ENCODE measurements at regions not wholly inside any gene's neighbourhood (a gene's known extent, or its start where the extent isn't known, plus 50 kb on each side); places are given as distances from the start of the nearest gene placed in this dataset.
A peak's percentile ranks its signal among the peaks of the same experiment; 100 is the strongest.
"Not testable (repeated sequence)": the region's sequence is repeated elsewhere in the genome, so short reads cannot be mapped to it uniquely, and the experiment has no call there.

DNA sequence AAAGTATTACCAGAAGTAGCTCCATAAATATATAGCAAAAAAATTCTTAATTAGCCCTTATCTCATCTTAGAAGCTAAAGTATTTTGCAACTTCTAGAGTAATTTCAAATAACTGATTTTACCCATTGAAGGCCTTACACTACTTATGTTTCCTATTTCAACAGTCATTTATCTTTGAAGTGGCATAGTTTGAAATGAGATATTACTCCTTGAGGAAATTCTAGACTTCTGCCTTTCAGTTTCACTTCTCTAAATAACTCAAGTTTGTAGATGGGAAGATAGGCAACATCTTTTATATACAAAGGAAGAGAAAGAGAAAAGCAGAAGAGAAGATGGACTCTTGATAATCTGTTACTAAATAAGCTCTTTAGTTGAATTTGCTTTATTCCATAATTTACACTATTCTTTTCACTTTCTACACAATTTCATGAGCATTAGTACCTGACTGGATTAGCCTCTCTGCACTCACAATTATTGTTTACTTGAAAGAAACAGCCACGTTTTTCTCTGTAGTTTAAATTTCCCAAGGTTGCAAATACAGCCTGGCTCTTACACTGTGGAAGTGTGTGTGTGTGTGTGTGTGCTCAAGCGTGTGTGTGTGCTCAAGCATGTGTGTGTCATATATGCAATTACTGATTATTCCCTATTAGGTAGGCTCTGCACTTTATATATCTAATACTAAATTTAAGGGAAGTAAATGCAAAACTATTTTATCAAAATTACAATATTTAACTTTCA, 60.6 kb upstream of the EMB start:
- no peak for DNase-seq

DNA sequence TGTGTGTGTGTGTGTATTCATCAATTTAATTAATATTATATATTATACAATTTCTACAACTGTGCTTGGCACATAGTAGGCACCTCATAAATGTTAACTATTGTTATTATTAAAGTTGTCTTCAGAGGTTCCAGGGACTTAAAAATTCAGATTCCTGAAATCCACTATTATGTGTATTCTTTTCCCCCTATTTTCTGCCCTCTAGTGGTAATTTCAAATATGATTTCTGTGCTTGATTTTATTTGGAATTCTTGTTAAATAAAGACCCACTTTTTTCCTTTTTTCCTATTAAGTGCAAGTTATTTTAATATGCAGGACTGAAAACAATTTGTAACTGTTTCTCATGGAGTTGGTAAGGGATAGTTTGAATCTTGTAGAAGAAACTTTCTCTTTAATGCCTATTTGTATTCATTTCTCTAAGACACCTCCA, 72.0 kb upstream of the EMB start:
- peak; percentile 0 for DNase-seq

DNA sequence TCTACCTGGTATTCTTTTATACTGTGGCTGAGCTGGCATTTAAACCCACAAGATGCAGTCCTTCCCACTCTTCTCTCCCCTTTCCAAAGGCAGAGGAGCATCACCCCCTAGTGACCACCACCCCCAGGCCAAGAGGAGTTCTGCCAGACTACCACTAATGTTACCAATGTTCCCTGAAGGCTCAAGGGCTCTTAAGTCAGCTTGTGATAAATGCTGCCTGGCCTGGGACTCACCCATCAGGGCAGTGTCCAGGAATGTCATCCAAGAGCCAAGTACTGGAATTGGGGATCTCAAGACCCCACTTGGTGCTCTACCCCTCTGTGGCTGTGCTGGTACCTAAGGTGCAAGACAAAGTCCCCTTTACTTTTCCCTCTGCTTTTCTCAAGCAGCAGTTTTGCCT, 80.0 kb upstream of the EMB start:
- DNase-seq, result not testable (repeated sequence)

DNA sequence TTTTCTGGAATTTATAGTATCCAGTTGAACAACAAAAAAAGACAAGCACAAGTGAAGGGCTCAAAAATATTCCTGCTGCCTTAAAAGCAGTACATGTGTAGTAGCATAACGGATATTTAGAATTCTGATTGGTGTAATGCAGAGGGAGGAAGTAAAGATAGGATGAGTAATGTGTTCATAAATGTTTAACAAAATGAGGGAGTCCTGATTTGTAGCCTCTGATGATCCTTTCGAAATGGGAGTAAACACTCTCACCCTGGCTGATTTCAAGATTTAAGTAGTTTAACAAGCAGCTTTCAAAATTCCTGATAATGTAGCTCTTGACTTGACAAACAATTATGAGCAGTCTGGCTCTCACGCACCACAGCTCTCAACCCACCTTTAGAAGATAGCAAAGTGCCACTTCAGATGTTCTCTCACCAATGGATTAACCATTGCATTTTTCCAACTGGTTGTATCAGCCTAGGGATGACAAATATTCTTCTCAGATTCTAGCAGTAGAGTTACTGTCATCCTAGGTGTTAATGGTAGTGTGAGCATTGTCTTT, 86.5 kb upstream of the EMB start:
- DNase-seq, result not testable (repeated sequence)

DNA sequence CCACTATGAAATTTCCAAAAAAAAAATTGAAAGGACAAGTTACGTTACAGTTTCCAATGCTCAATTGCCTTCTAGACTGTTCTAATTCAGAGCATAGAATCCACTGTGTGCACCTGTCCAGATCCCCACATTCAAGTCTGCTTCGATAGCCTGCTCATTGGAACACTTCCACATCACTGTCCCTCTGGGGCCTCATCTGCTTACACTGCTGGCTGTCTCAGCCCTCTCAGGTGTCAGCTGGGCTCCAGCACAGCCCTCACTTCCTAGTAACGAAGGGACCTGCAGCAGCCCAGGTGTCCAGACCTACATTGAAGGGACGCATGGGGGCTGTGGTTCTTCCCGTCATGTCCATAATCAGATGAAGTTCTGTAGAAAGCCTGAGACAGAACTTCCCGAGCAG, 94.3 kb upstream of the EMB start:
- DNase-seq, result no peak

DNA sequence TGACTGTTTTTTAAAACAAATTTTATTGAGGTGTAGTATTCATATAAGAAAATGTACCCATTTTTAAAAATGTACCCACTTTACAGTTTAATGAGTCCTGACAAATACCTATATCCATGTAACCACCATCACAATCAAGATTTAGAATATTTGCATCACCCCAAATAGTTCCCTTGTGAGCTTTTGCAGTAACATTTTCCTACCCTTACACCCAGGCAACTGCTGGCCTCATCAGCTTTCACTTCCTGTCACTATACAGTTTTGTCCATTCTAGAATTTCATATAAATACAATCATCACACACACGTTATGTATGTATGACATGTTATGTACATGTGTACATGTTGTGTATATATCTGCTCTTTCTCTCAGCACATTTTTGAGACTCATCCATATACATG, 96.4 kb upstream of the EMB start:
- not testable (repeated sequence) for DNase-seq

DNA sequence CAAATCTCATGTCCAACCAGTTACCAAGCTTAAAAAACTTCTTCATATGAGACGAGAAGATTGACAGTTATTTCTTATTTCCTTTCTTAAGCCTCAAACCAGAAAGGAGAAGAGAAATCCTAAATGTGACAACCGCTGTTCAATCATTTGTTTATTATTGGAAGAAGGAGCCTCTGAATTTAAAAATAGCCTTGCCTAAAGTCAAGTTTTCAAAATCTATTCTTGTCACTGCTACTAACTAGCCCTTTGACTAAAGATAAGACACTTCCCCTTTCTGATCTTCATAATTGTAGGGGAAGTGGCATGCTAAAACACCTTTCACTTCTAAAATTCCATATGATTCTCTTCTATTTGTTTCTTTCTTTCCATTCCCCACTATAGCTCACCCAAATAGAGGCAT, 106.2 kb upstream of the EMB start:
- DNase-seq, result no peak

DNA sequence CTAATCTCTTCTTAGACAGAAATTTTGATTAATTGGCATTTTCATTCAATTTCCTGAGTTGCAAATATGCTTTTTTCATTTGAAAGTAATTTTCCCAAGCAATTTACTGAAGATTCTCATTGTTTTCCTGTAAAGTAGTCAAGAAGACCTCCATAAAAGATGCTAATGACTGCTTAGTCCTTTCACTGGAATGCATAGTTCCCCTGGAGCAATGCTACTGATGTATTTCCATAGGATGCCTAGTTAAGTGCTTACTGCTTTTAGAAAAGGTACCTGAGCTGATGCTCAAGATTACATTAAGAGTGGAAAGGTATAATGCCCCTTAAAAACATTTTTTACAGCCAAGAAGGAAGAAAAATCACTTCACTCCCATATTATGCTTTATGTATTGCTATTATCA, 109.2 kb upstream of the EMB start:
- no peak for DNase-seq

DNA sequence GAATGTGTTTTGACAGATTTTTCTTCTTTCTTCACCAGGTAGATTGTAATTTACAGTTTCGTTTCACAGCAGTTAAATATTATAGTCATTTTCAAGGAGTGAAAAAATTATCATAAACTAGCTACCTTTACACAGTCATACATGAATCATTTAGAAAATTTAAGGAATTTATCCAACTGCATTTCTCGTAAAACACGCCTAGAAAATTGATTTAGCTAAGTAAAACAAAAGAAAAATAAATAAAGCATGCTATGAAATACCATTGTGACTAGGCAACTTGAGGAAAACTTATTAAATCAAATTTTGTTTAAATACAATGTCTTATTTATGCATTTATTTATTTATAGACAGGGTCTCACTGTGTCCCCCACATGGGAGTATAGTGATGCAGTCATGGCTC, 109.9 kb upstream of the EMB start:
- no peak for DNase-seq

DNA sequence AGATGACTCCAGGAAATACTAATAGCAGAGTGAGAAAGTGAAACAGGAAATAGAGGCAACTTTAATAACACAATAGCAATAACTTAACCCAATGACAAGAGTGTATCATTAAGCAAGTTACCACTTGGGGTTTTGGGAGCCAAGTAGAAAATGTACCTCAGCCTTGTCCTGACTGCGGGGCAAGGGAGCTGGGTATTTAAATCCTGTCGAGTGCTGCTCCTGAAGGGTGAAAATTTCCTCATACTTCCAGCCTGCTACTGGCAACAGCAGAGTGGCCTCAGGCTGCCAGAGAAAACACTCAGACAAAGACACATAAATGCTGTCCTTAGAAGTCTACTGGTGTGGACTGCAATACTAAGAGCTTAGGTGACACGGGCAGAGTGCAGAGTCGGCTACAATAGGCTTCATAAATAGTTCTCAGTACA, 112.5 kb upstream of the EMB start:
- DNase-seq, result no peak

DNA sequence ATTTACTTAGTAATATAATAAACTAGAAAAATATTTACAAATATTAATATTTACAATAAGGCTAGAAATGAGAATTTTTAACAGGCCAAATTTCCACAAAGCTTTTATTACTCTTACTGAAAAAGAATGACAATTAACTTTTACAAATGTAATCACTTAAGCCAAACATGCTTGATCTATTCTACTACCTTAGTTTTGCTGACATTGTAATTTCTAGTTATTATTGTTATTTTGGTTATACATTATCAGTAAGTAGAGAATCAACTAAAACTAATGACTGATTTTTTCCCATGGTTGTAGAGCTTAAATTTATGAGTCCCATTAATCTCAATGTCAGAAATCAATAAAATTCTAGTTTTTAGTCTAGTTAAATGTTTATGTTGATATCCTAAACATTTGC, 107.8 kb upstream of the PARP8 start:
- not testable (repeated sequence) for DNase-seq

DNA sequence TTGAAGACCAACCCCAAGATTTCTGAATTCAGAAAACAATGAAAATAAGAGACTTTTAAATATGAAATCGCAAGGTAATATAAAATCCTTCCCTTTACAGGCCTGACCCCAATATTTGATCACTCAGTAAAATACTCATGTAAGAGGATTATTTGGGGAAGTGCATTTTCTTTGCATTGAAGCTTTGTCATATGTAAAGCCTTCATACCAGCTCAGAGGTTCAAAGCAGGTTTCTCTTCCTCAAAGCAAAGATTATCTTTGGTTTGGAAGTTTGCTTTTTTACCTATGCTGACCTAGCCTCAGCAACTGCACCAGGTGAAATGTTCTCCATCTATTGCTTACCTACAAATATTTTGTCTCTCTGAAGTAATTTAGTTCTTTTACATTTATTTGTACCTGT, 106.5 kb upstream of the PARP8 start:
- no peak for DNase-seq

DNA sequence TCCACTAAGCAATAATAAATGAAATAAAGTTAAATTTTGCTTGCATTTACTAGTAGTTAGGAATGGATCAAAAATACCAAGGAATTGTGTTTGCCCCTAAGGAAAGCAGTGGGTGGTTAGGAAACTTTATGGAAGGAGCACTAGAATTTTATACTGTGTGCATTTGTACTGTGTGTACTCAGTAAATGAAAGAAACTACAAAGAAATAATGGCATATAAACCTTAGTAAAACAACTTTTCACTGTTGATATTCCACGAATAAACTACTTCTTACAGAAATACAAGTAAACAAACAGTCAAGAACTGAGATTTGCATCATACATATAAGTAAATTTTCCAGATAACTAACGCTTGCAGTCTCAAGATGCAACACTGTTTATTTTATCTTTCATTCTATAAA, 103.7 kb upstream of the PARP8 start:
- no peak for DNase-seq

DNA sequence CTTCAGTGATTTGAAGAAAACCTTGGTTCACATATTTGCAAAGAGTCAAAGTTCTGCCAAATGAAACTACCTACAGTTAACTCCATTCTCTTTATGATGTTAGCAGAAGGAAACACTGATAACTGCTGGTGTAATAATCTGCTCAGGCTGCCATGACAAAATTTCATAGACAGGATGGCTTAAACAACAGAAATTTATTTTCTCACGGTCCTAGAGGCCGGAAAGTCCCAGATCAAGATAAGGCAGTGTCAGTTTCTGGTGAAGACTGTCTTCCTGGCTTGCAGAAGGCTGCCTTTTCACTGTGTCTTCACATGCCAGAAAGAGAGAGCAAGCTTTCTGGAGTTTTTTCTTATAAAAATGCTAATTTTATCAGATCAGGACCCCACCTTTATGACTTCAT, 102.4 kb upstream of the PARP8 start:
- no peak for DNase-seq

DNA sequence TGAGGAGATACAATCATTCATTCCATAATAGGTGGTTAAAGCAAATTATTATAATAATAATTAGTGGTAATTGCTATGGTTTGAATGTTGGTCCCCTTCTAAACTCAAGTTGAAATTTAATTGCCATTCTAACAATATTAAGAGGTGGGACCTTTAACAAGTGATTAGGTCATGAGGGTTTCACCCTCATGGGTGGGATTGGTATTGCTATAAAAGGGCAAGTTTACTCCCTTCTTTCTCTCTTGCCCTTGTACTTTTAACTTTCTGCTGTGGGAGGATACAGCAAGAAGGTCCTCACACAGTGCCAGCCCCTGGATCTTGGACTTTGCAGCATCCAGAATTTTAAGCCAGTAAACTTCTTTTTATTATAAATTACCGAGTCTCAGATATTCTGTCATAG, 101.9 kb upstream of the PARP8 start:
- DNase-seq, result no peak

DNA sequence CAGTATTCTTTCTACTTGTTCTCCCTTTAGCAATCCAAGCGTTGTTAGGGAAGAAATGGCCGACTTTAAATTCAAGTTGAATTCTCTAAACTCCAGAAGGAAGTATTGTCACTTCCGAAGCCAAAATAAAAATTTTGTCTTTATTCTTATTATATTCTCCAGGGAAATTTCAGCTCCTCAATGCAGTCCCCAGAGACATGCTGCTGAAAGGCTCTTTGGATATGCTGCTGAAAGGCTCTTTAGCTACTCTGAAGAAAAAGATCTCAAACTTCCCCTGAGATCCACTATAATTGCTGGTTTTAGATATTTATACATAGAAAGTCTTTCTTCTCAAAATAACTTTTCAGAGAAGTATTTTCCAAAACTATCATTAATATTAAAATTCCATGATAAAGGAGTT, 92.3 kb upstream of the PARP8 start:
- DNase-seq, result no peak

DNA sequence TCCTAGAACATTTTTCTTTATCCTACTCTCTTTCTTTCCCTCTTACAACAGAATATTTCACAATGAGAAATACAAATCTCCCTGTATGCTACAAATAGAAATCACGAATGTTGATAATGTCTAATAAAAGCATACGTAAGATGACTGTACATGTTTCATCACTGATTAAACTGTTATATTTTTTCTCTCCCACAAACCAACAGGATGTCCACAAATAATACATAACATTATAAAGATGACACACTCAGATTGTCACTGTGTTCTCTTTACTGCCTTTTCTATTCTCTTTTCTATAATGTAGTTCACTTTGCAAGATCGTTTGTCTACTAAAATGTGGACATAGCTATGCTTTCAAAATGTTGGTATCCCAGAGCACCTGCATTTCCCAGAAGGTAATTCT, 90.7 kb upstream of the PARP8 start:
- DNase-seq, result no peak

DNA sequence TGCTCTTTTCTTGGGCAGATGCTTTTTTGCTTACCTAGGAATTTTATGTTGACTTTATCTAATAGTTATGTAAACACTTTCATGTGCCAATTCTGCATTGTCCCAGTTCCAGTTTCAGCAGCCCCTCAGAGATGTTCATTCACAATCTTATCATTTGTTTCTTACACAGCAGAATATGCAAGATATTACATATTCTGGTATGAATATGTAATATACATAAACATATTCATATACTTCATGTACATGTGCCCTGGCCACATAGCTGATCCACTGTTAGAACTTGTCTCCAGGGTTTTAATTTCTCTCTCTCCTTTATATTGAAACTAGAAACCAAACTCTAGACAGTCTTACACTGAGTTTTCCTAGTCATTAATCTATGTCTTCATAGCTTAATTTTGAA, 90.2 kb upstream of the PARP8 start:
- peak; percentile 22 for DNase-seq

DNA sequence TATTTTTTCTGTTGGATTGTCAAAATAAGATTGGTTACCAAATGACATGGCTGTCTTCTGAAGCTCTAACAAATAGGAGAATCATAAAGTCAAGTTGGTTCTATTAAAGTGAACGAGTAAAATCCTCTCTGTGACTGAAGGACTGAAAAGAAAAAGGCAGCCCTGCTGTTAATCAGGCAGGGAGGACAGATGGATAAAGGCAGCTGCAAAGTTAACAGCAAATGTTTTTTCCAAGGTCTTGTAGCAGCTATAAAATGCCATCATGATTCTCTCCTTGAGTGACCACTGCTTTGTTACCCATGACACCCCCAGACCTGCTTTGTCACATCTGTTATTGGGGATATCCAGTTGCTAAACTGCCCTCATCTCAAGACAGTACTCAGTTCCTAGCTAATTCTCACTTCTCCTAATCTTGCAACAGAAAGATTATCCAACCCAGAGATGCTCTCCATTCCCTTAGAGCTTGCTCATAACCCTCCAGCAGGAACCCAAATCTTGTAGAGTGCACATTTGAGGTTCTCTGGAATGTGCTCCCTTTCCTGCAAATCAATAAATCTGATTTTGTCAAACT, 89.7 kb upstream of the PARP8 start:
- no peak for DNase-seq

DNA sequence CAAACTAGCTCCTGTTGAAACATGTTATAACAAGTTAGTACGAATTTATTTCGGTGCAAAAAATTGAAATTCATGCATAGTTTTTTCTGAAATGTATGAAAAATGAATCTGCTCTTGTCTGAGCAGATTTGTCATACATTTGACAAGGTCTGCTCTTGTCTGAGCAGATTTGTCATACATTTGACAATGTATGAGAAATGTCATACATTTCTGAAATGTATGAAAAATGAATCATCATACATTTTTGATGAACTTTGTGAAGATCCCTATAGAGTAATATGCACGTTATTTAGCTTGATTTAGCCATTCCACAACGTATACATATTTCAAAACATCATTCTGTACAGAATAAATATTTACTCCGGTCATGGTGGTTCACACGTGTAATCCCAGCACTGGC, 85.9 kb upstream of the PARP8 start:
- DNase-seq, result no peak

DNA sequence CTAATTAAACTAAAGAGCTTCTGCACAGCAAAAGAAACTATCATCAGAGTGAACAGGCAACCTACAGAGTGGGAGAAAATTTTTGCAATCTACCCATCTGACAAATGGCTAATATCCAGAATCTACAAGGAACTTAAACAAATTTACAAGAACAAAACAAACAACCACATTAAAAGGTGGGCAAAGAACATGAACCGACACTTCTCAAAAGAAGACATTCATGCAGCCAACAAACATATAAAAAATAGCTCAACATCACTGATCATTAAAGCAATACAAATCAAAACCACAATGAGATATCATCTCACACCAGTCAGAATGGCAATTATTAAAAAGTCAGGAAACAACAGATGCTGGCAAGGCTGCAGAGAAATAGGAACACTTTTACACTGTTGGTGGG, 84.6 kb upstream of the PARP8 start:
- DNase-seq, result not testable (repeated sequence)

DNA sequence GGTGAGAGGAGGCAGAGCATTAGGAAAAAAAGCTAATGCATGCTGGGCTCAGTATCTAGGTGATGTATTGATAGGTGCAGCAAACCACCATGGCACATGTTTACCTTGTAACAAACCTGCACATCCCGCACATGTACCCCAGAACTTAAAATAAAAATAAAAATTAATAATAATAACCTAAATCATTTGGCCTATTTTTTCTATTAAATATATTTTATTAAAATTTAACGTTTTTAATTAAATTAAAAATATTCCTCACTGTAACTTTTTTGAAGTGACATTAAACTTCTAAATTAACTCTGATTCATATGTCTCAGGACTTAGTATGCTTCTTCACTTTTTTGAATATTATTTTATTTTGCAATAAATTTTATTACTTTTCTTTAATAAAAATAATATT, 83.7 kb upstream of the PARP8 start:
- no peak for DNase-seq

DNA sequence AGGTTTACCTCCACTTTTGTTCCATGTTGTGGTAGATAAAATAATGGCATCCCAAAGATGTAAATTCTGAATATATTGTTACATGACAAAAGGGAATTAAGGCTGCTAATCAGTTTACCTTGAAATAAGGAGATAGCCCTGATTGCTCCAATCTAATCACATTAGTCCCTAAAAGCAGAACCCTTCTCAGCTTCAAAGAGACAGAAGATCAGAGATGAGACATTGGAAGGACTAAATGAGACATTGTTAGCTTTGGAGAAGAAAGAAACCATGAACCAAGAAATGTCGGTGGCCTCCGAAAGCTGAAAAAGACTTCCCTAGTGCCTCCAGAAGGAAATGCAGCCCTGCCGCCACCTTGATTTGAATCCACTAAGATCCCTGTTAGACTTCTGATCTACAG, 82.8 kb upstream of the PARP8 start:
- no peak for DNase-seq

DNA sequence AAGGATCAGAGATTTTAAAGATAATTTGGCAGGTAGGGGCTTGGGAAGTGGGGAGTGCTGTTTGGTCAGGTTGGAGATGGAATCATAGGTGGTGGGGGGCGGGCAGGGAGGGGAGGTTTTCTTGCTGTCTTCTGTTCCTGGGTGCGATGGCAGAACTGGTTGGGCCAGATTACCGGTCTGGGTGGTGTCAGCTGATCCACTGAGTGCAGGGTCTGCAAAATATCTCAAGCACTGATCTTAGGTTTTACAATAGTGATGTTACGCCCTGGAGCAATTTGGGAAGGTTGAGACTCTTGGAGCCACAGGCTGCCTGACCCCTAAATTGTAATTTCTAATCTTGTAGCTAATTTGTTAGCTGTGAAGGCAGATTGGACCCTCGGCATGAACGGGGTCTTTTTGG, 78.0 kb upstream of the PARP8 start:
- not testable (repeated sequence) for DNase-seq

Data from NCI-H146 (cell line).